ENCODE measurements at regions not wholly inside any gene's neighbourhood (a gene's known extent, or its start where the extent isn't known, plus 50 kb on each side); places are given as distances from the start of the nearest gene placed in this dataset.

- TF ChIP-seq CTCF (IDR thresholded peaks at IDR 0.05) = no peak
- TF ChIP-seq POLR2AphosphoS5 (IDR thresholded peaks at IDR 0.05) = no peak
- TF ChIP-seq POLR2A (IDR thresholded peaks at IDR 0.05) = no peak
- no peak for TF ChIP-seq EP300 (IDR thresholded peaks at IDR 0.05)
Measured at GRCh38 chr5:113817683-113818082, 304.2 kb downstream of the YTHDC2 start.
